ENCODE measurements at regions not wholly inside any gene's neighbourhood (a gene's known extent, or its start where the extent isn't known, plus 50 kb on each side); places are given as distances from the start of the nearest gene placed in this dataset.

DNA sequence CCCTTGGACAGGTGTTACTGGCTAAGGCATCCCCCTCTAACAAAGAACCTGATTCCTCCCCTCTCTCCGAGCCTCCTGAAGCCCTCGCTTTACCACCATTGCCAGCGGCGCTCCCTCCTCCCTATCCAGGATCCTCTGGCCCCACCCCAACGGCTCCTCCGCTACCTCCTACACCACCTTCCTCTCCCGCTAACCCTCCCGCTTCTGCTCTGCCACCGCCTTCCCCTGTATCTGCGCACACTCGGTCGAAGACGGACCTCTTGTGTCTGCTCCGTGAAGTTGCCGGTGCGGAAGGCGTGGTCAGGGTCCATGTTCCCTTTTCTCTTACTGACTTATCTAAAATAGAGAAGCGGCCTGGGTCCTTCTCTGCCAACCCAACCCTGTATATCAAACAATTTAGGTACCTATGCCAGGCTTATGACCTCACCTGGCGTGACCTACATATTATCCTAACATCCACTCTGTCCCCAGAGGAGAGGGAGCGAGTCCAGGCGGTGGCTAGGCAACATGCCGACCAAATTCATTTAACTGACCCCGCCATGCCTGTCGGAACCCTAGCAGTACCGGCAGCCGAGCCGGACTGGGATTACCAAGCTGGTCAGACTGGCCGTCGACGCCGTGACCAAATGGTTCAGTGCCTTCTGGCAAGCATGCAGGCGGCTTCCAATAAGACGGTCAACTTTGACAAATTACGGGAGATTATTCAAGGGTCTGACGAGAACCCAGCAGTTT, 958.9 kb downstream of the RPA4 start:
- no TSS peak for BruUV-seq (replicated peaks)
- H3K4me3 ChIP-seq (replicated peaks in 1 of 2; ENCODE audit: low read depth in 1 of 2, low read length in 2 of 2): no peak overlapping the region
- RAD21 ChIA-PET (ENCODE audit: low non-redundant PET in 1 of 2, low total read pairs in 2 of 2, uncharacterized antibody in 2 of 2, unreplicated experiment in 2 of 2): no interaction called here
- intact Hi-C loops (cut with micrococcal nuclease): no loop called here
- CTCF ChIA-PET: no interaction called here
- H3K9ac ChIP-seq (ENCODE audit: low read length): no peak overlapping the region
- no peaks in the 10 kb centered on the region for H3K36me3 ChIP-seq (ENCODE audit: control insufficient read depth in 1 of 2, insufficient read depth in 2 of 2, low read length in 2 of 2)
- H3K27ac ChIP-seq (ENCODE audit: low read depth, low read length): no peak overlapping the region
- TF ChIP-seq CEBPB (IDR thresholded peaks at IDR 0.05; ENCODE audit: low read depth) (no peak), POLR2A (IDR thresholded peaks at IDR 0.05; ENCODE audit: borderline replicate concordance, extremely low read depth, insufficient read depth, insufficient read length) (no peak), EZH2 (IDR thresholded peaks at IDR 0.05) (no peak), EZH2phosphoT487 (IDR thresholded peaks at IDR 0.05; ENCODE audit: borderline replicate concordance) (no peak), EGR1 (IDR thresholded peaks at IDR 0.05; ENCODE audit: low read depth) (no peak), POLR2AphosphoS5 (IDR thresholded peaks at IDR 0.05; ENCODE audit: low read depth, low read length) (no peak), YY1 (IDR thresholded peaks at IDR 0.05; ENCODE audit: extremely low read depth, insufficient replicate concordance, low read depth, low read length) (no peak), SP1 (IDR thresholded peaks at IDR 0.05; ENCODE audit: low read depth) (no peak), RAD21 (IDR thresholded peaks at IDR 0.05; ENCODE audit: low read depth) (no peak), ZFX (IDR thresholded peaks at IDR 0.05) (no peak), FOSL1 (IDR thresholded peaks at IDR 0.05; ENCODE audit: low read depth) (no peak), SIN3A (IDR thresholded peaks at IDR 0.05; ENCODE audit: low read depth) (no peak), JUND (IDR thresholded peaks at IDR 0.05) (no peak), TCF7L2 (IDR thresholded peaks at IDR 0.05; ENCODE audit: borderline replicate concordance, extremely low read depth, insufficient read depth, insufficient read length) (no peak), ZNF274 (IDR thresholded peaks at IDR 0.05; ENCODE audit: low read depth, low read length) (no peak), CBX3 (IDR thresholded peaks at IDR 0.05; ENCODE audit: low read depth) (no peak)
- TF ChIP-seq, protein P1, sequence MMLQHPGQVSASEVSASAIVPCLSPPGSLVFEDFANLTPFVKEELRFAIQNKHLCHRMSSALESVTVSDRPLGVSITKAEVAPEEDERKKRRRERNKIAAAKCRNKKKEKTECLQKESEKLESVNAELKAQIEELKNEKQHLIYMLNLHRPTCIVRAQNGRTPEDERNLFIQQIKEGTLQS (IDR thresholded peaks at IDR 0.05): no peak
- TF ChIP-seq, protein P2, sequence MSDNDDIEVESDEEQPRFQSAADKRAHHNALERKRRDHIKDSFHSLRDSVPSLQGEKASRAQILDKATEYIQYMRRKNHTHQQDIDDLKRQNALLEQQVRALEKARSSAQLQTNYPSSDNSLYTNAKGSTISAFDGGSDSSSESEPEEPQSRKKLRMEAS (IDR thresholded peaks at IDR 0.05): no peak
- TF ChIP-seq, protein P3, sequence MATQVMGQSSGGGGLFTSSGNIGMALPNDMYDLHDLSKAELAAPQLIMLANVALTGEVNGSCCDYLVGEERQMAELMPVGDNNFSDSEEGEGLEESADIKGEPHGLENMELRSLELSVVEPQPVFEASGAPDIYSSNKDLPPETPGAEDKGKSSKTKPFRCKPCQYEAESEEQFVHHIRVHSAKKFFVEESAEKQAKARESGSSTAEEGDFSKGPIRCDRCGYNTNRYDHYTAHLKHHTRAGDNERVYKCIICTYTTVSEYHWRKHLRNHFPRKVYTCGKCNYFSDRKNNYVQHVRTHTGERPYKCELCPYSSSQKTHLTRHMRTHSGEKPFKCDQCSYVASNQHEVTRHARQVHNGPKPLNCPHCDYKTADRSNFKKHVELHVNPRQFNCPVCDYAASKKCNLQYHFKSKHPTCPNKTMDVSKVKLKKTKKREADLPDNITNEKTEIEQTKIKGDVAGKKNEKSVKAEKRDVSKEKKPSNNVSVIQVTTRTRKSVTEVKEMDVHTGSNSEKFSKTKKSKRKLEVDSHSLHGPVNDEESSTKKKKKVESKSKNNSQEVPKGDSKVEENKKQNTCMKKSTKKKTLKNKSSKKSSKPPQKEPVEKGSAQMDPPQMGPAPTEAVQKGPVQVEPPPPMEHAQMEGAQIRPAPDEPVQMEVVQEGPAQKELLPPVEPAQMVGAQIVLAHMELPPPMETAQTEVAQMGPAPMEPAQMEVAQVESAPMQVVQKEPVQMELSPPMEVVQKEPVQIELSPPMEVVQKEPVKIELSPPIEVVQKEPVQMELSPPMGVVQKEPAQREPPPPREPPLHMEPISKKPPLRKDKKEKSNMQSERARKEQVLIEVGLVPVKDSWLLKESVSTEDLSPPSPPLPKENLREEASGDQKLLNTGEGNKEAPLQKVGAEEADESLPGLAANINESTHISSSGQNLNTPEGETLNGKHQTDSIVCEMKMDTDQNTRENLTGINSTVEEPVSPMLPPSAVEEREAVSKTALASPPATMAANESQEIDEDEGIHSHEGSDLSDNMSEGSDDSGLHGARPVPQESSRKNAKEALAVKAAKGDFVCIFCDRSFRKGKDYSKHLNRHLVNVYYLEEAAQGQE (IDR thresholded peaks at IDR 0.05; ENCODE audit: low read depth): no peak
- TF ChIP-seq, protein P4, sequence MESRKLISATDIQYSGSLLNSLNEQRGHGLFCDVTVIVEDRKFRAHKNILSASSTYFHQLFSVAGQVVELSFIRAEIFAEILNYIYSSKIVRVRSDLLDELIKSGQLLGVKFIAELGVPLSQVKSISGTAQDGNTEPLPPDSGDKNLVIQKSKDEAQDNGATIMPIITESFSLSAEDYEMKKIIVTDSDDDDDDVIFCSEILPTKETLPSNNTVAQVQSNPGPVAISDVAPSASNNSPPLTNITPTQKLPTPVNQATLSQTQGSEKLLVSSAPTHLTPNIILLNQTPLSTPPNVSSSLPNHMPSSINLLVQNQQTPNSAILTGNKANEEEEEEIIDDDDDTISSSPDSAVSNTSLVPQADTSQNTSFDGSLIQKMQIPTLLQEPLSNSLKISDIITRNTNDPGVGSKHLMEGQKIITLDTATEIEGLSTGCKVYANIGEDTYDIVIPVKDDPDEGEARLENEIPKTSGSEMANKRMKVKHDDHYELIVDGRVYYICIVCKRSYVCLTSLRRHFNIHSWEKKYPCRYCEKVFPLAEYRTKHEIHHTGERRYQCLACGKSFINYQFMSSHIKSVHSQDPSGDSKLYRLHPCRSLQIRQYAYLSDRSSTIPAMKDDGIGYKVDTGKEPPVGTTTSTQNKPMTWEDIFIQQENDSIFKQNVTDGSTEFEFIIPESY (IDR thresholded peaks at IDR 0.05; ENCODE audit: extremely low read depth, insufficient replicate concordance, low read length): no peak
- H3K4me2 ChIP-seq (ENCODE audit: low read length): no peak overlapping the region
- DNase-seq (ENCODE audit: low read depth, low spot score) (no peak), ATAC-seq (no peak)
- POLR2A ChIA-PET: no interaction called here
- H3K9me3 ChIP-seq (ENCODE audit: control insufficient read depth in 1 of 2, insufficient read depth in 1 of 2, low read depth in 1 of 2, low read length in 2 of 2): no peaks in the 10 kb centered on the region
- no peaks in the 10 kb centered on the region for H3K9me2 ChIP-seq (ENCODE audit: insufficient read depth)
- H3K4me1 ChIP-seq (ENCODE audit: control insufficient read depth in 1 of 2, insufficient read depth in 2 of 2, low read length in 2 of 2): no peaks in the 10 kb centered on the region
- no peaks in the 10 kb centered on the region for H4K20me1 ChIP-seq (ENCODE audit: insufficient read depth)
- no peaks in the 10 kb centered on the region for H3K79me2 ChIP-seq (ENCODE audit: insufficient read depth, low read length)
- H2AFZ ChIP-seq (ENCODE audit: low read depth, low read length, poor library complexity, severe bottlenecking): no peak overlapping the region
- H3K27me3 ChIP-seq (ENCODE audit: insufficient read depth, low read length): no peaks in the 10 kb centered on the region

Data from HCT116 (cell line).